Gastroesophageal sphincter (tissue), 3 donors: ENCODE measurements at regions not wholly inside any gene's neighbourhood (a gene's known extent, or its start where the extent isn't known, plus 50 kb on each side); places are given as distances from the start of the nearest gene placed in this dataset.

Source experiments
- CTCF ChIP-seq, 4 experiments: fragments of 200-600 bp in 2 of 4; fragments of 450-650 bp in 2 of 4; sonication (generic) in 1 of 4; IDR thresholded peaks; one replicate each; pipeline ENCODE4 v1.5.1; 2017 to 2019; ENCODE audit warnings: antibody characterized with exemption in 4 of 4, mild to moderate bottlenecking in 2 of 4, moderate library complexity in 2 of 4
- EP300 ChIP-seq: sonication (generic); formaldehyde crosslinking; IDR thresholded peaks from one replicate; pipeline ENCODE4 v1.6.1; 2017; ENCODE audit warnings: antibody characterized with exemption, mild to moderate bottlenecking
- POLR2A ChIP-seq, 2 donors: fragments of 450-650 bp; IDR thresholded peaks; one replicate each; pipeline ENCODE4 v1.6.1; 2017; ENCODE audit warnings: antibody characterized with exemption in 2 of 2, mild to moderate bottlenecking in 2 of 2, moderate library complexity in 1 of 2

DNA sequence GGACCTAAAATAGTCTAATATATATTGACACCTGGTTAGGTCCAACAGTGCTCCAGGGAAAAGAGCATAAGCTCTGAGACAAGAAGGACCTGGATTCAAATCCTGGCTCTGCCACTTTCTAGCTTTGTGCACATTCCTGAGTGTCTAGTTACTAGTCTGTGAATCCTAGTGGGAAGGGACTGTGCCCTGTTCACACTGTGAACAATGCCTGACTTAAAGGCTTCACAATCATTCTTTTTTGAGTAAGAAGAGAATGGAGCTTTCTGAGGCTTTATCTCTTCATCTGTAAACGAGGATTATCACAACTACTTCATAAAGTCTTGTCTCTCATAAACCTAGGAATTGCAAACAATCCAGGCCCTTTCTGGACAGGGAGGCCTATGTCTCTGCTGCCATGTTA is 235.9 kb downstream of the SOX2 start:
- TF ChIP-seq CTCF (IDR thresholded peaks at IDR 0.05) (no peak), POLR2A (IDR thresholded peaks at IDR 0.05) (no peak), EP300 (no peak)
